GM10248 (cell line): ENCODE measurements at regions not wholly inside any gene's neighbourhood (a gene's known extent, or its start where the extent isn't known, plus 50 kb on each side); places are given as distances from the start of the nearest gene placed in this dataset.
"Not testable (repeated sequence)": the region's sequence is repeated elsewhere in the genome, so short reads cannot be mapped to it uniquely, and the experiment has no call there.

Experiments
- CTCF ChIA-PET: fragments of 300-600 bp; sonication (Branson Sonifier 250); formaldehyde crosslinking; extraction: SDS; loops from one replicate; lab custom pipeline; 2021; ENCODE audit warnings: antibody characterized with exemption; lab: Yijun Ruan, JAX
- POLR2A ChIA-PET: fragments of 350-650 bp; sonication (Branson Sonifier 250); formaldehyde crosslinking; extraction: SDS; loops from one replicate; lab custom pipeline; 2020; ENCODE audit warnings: antibody characterized with exemption; lab: Yijun Ruan, JAX
- DNase-seq: peaks from one replicate; pipeline ENCODE4 v3.0.0; 2012; ENCODE audit errors: extremely low spot score
- CTCF ChIP-seq: IDR thresholded peaks from 2 replicates; pipeline ENCODE4 v1.5.1; 2012; ENCODE audit warnings: mild to moderate bottlenecking, low read depth; ENCODE audit errors: extremely low read depth, missing control alignments, control extremely low read depth

GRCh38 chr14:96717116-96717515 is 80.1 kb upstream of the VRK1 start:
- ChIA-PET CTCF (no interaction called here), POLR2A (no interaction called here)
- DNase-seq: no peak
- no peak for TF ChIP-seq CTCF

- DNase-seq: no peak
- CTCF ChIA-PET: no interaction called here
- TF ChIP-seq CTCF: no peak
- POLR2A ChIA-PET: interaction anchor here (0.7 kb wide), 1 partner anchor 22 kb away, joined by 4 read pairs; no protein-coding TSS in a partner anchor
Observed at GRCh38 chr14:96718407-96718806, 78.8 kb upstream of the VRK1 start.

GRCh38 chr14:96720702-96721101 is 76.5 kb upstream of the VRK1 start:
- POLR2A ChIA-PET, CTCF ChIA-PET, DNase-seq: not testable (repeated sequence)

GRCh38 chr14:96722736-96723135 is 74.4 kb upstream of the VRK1 start:
- no peak for TF ChIP-seq CTCF
- DNase-seq: no peak
- ChIA-PET CTCF (interaction anchor here (0.6 kb wide), 1 partner anchor 19 kb away, joined by 3 read pairs; no protein-coding TSS in a partner anchor), POLR2A (no interaction called here)

GRCh38 chr14:96723946-96724345 is 73.2 kb upstream of the VRK1 start:
- POLR2A ChIA-PET: no interaction called here
- CTCF ChIA-PET: no interaction called here
- no peak for DNase-seq
- TF ChIP-seq CTCF: no peak

- no peak for DNase-seq
- ChIA-PET POLR2A (no interaction called here), CTCF (interaction anchor here (1.1 kb wide), 1 partner anchor 20 kb away, joined by 3 read pairs; no protein-coding TSS in a partner anchor)
- TF ChIP-seq CTCF: no peak
Observed at GRCh38 chr14:96725232-96725631, 72.0 kb upstream of the VRK1 start.

- TF ChIP-seq CTCF: no peak
- ChIA-PET POLR2A (no interaction called here), CTCF (no interaction called here)
- DNase-seq: no peak
Observed at GRCh38 chr14:96727073-96727472, 70.1 kb upstream of the VRK1 start.
